Mucosa of descending colon (tissue), 3 donors: ENCODE measurements at regions not wholly inside any gene's neighbourhood (a gene's known extent, or its start where the extent isn't known, plus 50 kb on each side); places are given as distances from the start of the nearest gene placed in this dataset.

Source experiments
- ATAC-seq: fragments of 200-7000 bp; cut with Tn5 transposase; one replicate; pipeline ENCODE4 v1.9.1; 2020; ENCODE audit warnings: mild to moderate bottlenecking, moderate library complexity
- DNase-seq, 3 donors: peaks; one replicate each; pipeline ENCODE4 v3.0.0-alpha.2; 2020
- H3K36me3 ChIP-seq: fragments of 200-600 bp; one replicate; pipeline ENCODE4 v1.8.0; 2021; ENCODE audit warnings: low read depth, mild to moderate bottlenecking
- H3K4me1 ChIP-seq: fragments of 200-600 bp; one replicate; pipeline ENCODE4 v1.8.0; 2021; ENCODE audit warnings: low read depth, mild to moderate bottlenecking
- H3K4me3 ChIP-seq: fragments of 200-600 bp; one replicate; pipeline ENCODE4 v1.8.0; 2021; ENCODE audit warnings: mild to moderate bottlenecking
- H3K9me3 ChIP-seq: fragments of 200-600 bp; one replicate; pipeline ENCODE4 v1.8.0; 2021; ENCODE audit warnings: mild to moderate bottlenecking
- CTCF ChIP-seq: fragments of 200-600 bp; IDR thresholded peaks from one replicate; pipeline ENCODE4 v1.8.0; 2022; ENCODE audit warnings: antibody characterized with exemption, mild to moderate bottlenecking
- intact Hi-C, 2 donors: fragments of 100-400 bp; cut with DNase I in 1 of 2; cut with micrococcal nuclease in 1 of 2; formaldehyde crosslinking; loops; one replicate each; pipeline versions ENCODE4 v1.11.0 to v1.11.1; 2022; cut with DNase I, micrococcal nuclease
- donor health status: DM: no; HTN: no; CAD: no; lungs with moderate emphysema.
- donor health status: DM: no; HTN: no; CAD: no.
- donor health status: DM: no; HTN: yes; CAD: no.

- ATAC-seq = peak; percentile 93
- H3K36me3 ChIP-seq = no peaks in the 10 kb centered on the region
- no peak for TF ChIP-seq CTCF
- DNase-seq = no peak
- H3K4me3 ChIP-seq = no peak overlapping the region
- peaks cover 14% of the 10 kb centered on the region for H3K4me1 ChIP-seq
- intact Hi-C loops = no loop called here
- H3K9me3 ChIP-seq = no peaks in the 10 kb centered on the region
Measured at GRCh38 chr3:132203889-132204596, 113.2 kb upstream of the ACP3 start.

GRCh38 chr3:132205609-132206008 is 111.6 kb upstream of the ACP3 start:
- TF ChIP-seq CTCF = no peak
- H3K9me3 ChIP-seq = no peaks in the 10 kb centered on the region
- intact Hi-C loops = no loop called here
- no peaks in the 10 kb centered on the region for H3K36me3 ChIP-seq
- H3K4me3 ChIP-seq = no peak overlapping the region
- DNase-seq = no peak
- ATAC-seq = no peak
- peaks cover 14% of the 10 kb centered on the region for H3K4me1 ChIP-seq

DNA sequence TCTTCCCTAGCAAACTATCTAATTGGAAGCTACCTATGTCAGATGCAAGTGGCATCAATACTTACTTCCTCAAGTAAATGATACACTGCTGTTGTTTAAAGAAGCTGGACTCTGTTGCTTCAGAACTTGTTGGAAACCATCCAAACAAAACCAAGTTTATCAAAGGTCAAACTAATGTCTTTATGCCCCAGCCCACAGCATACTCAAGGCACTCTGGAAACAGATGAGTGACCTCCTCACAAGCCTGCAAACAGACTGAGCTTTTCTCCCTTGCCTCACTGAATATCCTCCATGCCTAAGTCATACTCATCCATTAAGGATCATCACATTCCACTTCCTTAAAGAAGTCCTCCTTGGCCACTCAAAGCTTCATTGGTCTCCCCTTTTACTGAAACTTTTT is 107.4 kb upstream of the ACP3 start:
- ATAC-seq (no peak), DNase-seq (no peak)
- Histone ChIP-seq H3K4me1 (no peaks in the 10 kb centered on the region), H3K36me3 (no peaks in the 10 kb centered on the region), H3K9me3 (no peaks in the 10 kb centered on the region), H3K4me3 (no peak overlapping the region)
- TF ChIP-seq CTCF = no peak
- intact Hi-C loops = no loop called here

DNA sequence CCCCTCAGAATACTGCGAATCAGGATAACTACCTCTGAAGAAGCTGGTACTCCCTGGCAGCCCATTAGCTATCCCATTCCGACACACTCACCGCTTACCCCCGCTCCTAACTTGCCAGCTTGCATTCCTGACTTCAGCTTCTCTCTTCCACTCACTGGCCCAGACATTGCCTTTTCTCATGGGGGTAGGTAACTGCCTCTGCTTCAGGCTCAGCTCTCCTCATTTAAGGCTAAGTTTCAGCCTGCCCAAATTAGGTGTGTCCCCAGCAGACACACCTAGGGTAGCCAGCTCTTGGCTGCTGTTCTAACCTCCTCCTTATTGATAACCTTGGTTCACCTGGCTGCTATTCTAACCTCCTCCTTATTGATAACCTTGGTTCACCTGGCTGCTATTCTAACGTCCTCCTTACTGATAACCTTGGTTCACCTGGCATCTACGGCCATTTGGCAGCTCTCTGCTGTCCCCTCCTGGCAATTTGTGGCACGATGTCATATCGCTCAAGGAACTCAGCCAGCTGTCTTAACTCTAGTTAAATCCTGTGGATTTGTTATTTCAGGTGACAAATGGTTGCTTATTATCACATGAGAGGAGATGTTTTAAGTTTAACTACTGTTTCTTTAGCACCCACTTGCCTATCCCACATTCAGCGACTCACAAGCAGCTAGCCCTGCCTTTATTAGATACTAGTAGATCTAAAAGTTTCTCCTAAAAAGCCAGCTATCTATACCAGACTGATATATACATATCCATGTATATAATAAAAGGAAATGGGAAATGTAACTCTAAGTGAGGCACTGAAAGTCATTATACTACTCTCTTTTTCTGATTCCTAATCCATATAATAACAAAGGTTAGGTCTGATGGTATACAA is 106.5 kb upstream of the ACP3 start:
- Histone ChIP-seq H3K36me3 (no peaks in the 10 kb centered on the region), H3K4me1 (no peaks in the 10 kb centered on the region), H3K4me3 (no peak overlapping the region), H3K9me3 (no peaks in the 10 kb centered on the region)
- peak; percentile 47 for TF ChIP-seq CTCF
- ATAC-seq (peak; percentile 89), DNase-seq (peak in 2 of 3 donors; percentile 73 to 79)
- intact Hi-C loops = no loop called here

GRCh38 chr3:132211896-132212295 is 105.3 kb upstream of the ACP3 start:
- no peak for ATAC-seq

More at GRCh38 chr3:132211896-132212295, 105.3 kb upstream of the ACP3 start:
- intact Hi-C loops = no loop called here
- Histone ChIP-seq H3K9me3 (no peaks in the 10 kb centered on the region), H3K36me3 (no peaks in the 10 kb centered on the region), H3K4me1 (no peaks in the 10 kb centered on the region), H3K4me3 (no peak overlapping the region)
- DNase-seq = no peak
- TF ChIP-seq CTCF = no peak
